Nephron (organoid): ENCODE measurements at regions not wholly inside any gene's neighbourhood (a gene's known extent, or its start where the extent isn't known, plus 50 kb on each side); places are given as distances from the start of the nearest gene placed in this dataset.
"Not testable (repeated sequence)": the region's sequence is repeated elsewhere in the genome, so short reads cannot be mapped to it uniquely, and the experiment has no call there.

Experiments used
- H3K27ac Mint-ChIP-seq, 3 experiments: 2 replicates each; pipeline ENCODE4 v1.8.0; 2020; ENCODE audit warnings: mixed read lengths in 3 of 3, mild to moderate bottlenecking in 2 of 3, moderate library complexity in 1 of 3
- H3K27me3 Mint-ChIP-seq: 2 replicates; pipeline ENCODE4 v1.8.0; 2021; ENCODE audit warnings: low read depth, mild to moderate bottlenecking, moderate library complexity, mixed read lengths
- H3K36me3 Mint-ChIP-seq: 2 replicates; pipeline ENCODE4 v1.8.0; 2020; ENCODE audit warnings: low read depth, mixed read lengths
- H3K4me1 Mint-ChIP-seq: 2 replicates; pipeline ENCODE4 v1.8.0; 2020; ENCODE audit warnings: mixed read lengths
- H3K4me3 Mint-ChIP-seq, 3 experiments: 2 replicates each; pipeline ENCODE4 v1.8.0; 2020; ENCODE audit warnings: mild to moderate bottlenecking in 3 of 3, mixed read lengths in 3 of 3, moderate library complexity in 2 of 3
- H3K9me3 Mint-ChIP-seq: 2 replicates; pipeline ENCODE4 v1.8.0; 2020; ENCODE audit warnings: mixed read lengths
- CTCF ChIP-seq, 3 experiments: fragments of 200-600 bp; sonication (generic); IDR thresholded peaks; one replicate each; pipeline ENCODE4 v1.5.0; 2021; ENCODE audit warnings: antibody characterized with exemption in 3 of 3; ENCODE audit not compliant: unreplicated experiment in 3 of 3

GRCh38 chr3:22861426-22861825, 341.7 kb upstream of the UBE2E2 start:
- Mint-ChIP-seq H3K27ac (no peak overlapping the region), H3K27me3 (no peaks in the 10 kb centered on the region), H3K4me1 (peaks cover 4% of the 10 kb centered on the region), H3K9me3 (no peaks in the 10 kb centered on the region), H3K4me3 (no peak overlapping the region), H3K36me3 (no peaks in the 10 kb centered on the region)
- TF ChIP-seq CTCF (IDR thresholded peaks at IDR 0.05; ENCODE audit: unreplicated experiment in 3 of 3): no peak

- no peak overlapping the region for H3K4me3 Mint-ChIP-seq
- H3K27ac Mint-ChIP-seq: no peak overlapping the region
- no peaks in the 10 kb centered on the region for H3K27me3 Mint-ChIP-seq
- H3K36me3 Mint-ChIP-seq: no peaks in the 10 kb centered on the region
- no peaks in the 10 kb centered on the region for H3K9me3 Mint-ChIP-seq
- TF ChIP-seq CTCF (IDR thresholded peaks at IDR 0.05; ENCODE audit: unreplicated experiment in 3 of 3): no peak
- peaks cover 4% of the 10 kb centered on the region for H3K4me1 Mint-ChIP-seq
These were observed 341.0 kb upstream of the UBE2E2 start for GRCh38 chr3:22862111-22862510.

- H3K4me1 Mint-ChIP-seq, H3K4me3 Mint-ChIP-seq, H3K27ac Mint-ChIP-seq, H3K9me3 Mint-ChIP-seq, H3K36me3 Mint-ChIP-seq, H3K27me3 Mint-ChIP-seq: not testable (repeated sequence)
These were observed 320.3 kb upstream of the UBE2E2 start for GRCh38 chr3:22882834-22883233.

GRCh38 chr3:22885039-22885438, 318.1 kb upstream of the UBE2E2 start:
- Mint-ChIP-seq H3K4me1 (peaks cover 23% of the 10 kb centered on the region), H3K27me3 (no peaks in the 10 kb centered on the region), H3K36me3 (no peaks in the 10 kb centered on the region), H3K27ac (no peak overlapping the region), H3K4me3 (no peak overlapping the region), H3K9me3 (no peaks in the 10 kb centered on the region)
- no peak for TF ChIP-seq CTCF (IDR thresholded peaks at IDR 0.05; ENCODE audit: unreplicated experiment in 3 of 3)

GRCh38 chr3:22885574-22886341, 317.4 kb upstream of the UBE2E2 start:
- Mint-ChIP-seq H3K27ac (no peak overlapping the region), H3K4me3 (no peak overlapping the region), H3K27me3 (no peaks in the 10 kb centered on the region), H3K4me1 (peaks cover 23% of the 10 kb centered on the region), H3K36me3 (no peaks in the 10 kb centered on the region), H3K9me3 (no peaks in the 10 kb centered on the region)
- no peak for TF ChIP-seq CTCF (IDR thresholded peaks at IDR 0.05; ENCODE audit: unreplicated experiment in 3 of 3)

GRCh38 chr3:22886439-22887068, 316.6 kb upstream of the UBE2E2 start:
- peaks cover 31% of the 10 kb centered on the region for H3K4me1 Mint-ChIP-seq
- no peak for TF ChIP-seq CTCF (IDR thresholded peaks at IDR 0.05; ENCODE audit: unreplicated experiment in 3 of 3)
- no peaks in the 10 kb centered on the region for H3K27me3 Mint-ChIP-seq
- H3K27ac Mint-ChIP-seq: no peak overlapping the region
- no peak overlapping the region for H3K4me3 Mint-ChIP-seq
- no peaks in the 10 kb centered on the region for H3K9me3 Mint-ChIP-seq
- no peaks in the 10 kb centered on the region for H3K36me3 Mint-ChIP-seq
